SK-N-SH treated with all-trans-retinoic acid at 6 μM for 48 hours (cell line): ENCODE measurements at regions not wholly inside any gene's neighbourhood (a gene's known extent, or its start where the extent isn't known, plus 50 kb on each side); places are given as distances from the start of the nearest gene placed in this dataset.

Experiments
- ATAC-seq: fragments of 200-7000 bp; cut with Tn5 transposase; 3 replicates; pipeline ENCODE4 v1.9.1; 2020; ENCODE audit warnings: mild to moderate bottlenecking, moderate library complexity
- ARNTL ChIP-seq: fragments of 450-650 bp; formaldehyde crosslinking; IDR thresholded peaks from 2 replicates; pipeline ENCODE4 v1.5.0; 2020; ENCODE audit warnings: low read depth, mild to moderate bottlenecking, moderate library complexity, borderline replicate concordance
- BACH2 ChIP-seq: fragments of 250-450 bp; sonication (Bioruptor Pico); IDR thresholded peaks from 2 replicates; pipeline ENCODE4 v1.9.0; 2021; ENCODE audit warnings: mild to moderate bottlenecking, borderline replicate concordance
- CSDC2 ChIP-seq: fragments of 250-450 bp; sonication (Bioruptor Pico); IDR thresholded peaks from 2 replicates; pipeline ENCODE4 v1.5.0; 2020; ENCODE audit warnings: mild to moderate bottlenecking, moderate library complexity
- CSRNP3 ChIP-seq: fragments of 250-450 bp; sonication (Bioruptor Pico); IDR thresholded peaks from 2 replicates; pipeline ENCODE4 v1.5.1; 2021; ENCODE audit warnings: mild to moderate bottlenecking, moderate library complexity
- ESRRG ChIP-seq: fragments of 250-450 bp; sonication (Bioruptor Pico); IDR thresholded peaks from 2 replicates; pipeline ENCODE4 v1.6.1; 2021; ENCODE audit warnings: mild to moderate bottlenecking
- GLIS3 ChIP-seq: fragments of 250-450 bp; sonication (Bioruptor Pico); IDR thresholded peaks from 2 replicates; pipeline ENCODE4 v1.5.0; 2020; ENCODE audit warnings: mild to moderate bottlenecking, moderate library complexity
- ISL1 ChIP-seq: fragments of 250-450 bp; sonication (Bioruptor Pico); IDR thresholded peaks from 2 replicates; pipeline ENCODE4 v2.1.2; 2022; ENCODE audit warnings: mild to moderate bottlenecking, moderate library complexity
- PATZ1 ChIP-seq: fragments of 250-450 bp; sonication (Bioruptor Pico); IDR thresholded peaks from 2 replicates; pipeline ENCODE4 v1.8.0; 2020; ENCODE audit warnings: mild to moderate bottlenecking, moderate library complexity, borderline replicate concordance
- POU6F1 ChIP-seq: fragments of 250-450 bp; sonication (Bioruptor Pico); IDR thresholded peaks from 2 replicates; pipeline ENCODE4 v1.8.0; 2021; ENCODE audit warnings: low read depth, mild to moderate bottlenecking, moderate library complexity, borderline replicate concordance
- PPARA ChIP-seq: fragments of 250-450 bp; sonication (Bioruptor Pico); IDR thresholded peaks from 2 replicates; pipeline ENCODE4 v1.5.0; 2020; ENCODE audit warnings: mild to moderate bottlenecking, borderline replicate concordance
- RARB ChIP-seq: fragments of 250-450 bp; sonication (Bioruptor Pico); IDR thresholded peaks from 2 replicates; pipeline ENCODE4 v1.8.0; 2021; ENCODE audit warnings: mild to moderate bottlenecking, moderate library complexity
- TCF4 ChIP-seq: fragments of 250-450 bp; sonication (Bioruptor Pico); IDR thresholded peaks from 2 replicates; pipeline ENCODE4 v1.8.0; 2021; ENCODE audit warnings: mild to moderate bottlenecking, moderate library complexity, borderline replicate concordance
- TOX ChIP-seq: fragments of 250-450 bp; sonication (Bioruptor Pico); IDR thresholded peaks from 2 replicates; pipeline ENCODE4 v1.8.0; 2021; ENCODE audit warnings: mild to moderate bottlenecking, moderate library complexity, borderline replicate concordance
- TSHZ2 ChIP-seq: fragments of 250-450 bp; sonication (Bioruptor Pico); IDR thresholded peaks from 2 replicates; pipeline ENCODE4 v1.5.0; 2020; ENCODE audit warnings: mild to moderate bottlenecking, moderate library complexity
- ZC3H10 ChIP-seq: fragments of 250-450 bp; sonication (Bioruptor Pico); IDR thresholded peaks from 2 replicates; pipeline ENCODE4 v1.5.1; 2021; ENCODE audit warnings: mild to moderate bottlenecking, moderate library complexity
- ZFP30 ChIP-seq: fragments of 450-650 bp; formaldehyde crosslinking; IDR thresholded peaks from 2 replicates; pipeline ENCODE4 v1.5.0; 2022; ENCODE audit warnings: mild to moderate bottlenecking, moderate library complexity
- ZNF565 ChIP-seq: fragments of 450-650 bp; formaldehyde crosslinking; conservative IDR thresholded peaks from 2 replicates; pipeline ENCODE4 v1.5.0; 2020; ENCODE audit warnings: low read depth, mild to moderate bottlenecking, moderate library complexity
- ZNF8 ChIP-seq: fragments of 450-650 bp; formaldehyde crosslinking; IDR thresholded peaks from 2 replicates; pipeline ENCODE4 v1.5.0; 2020; ENCODE audit warnings: mild to moderate bottlenecking, moderate library complexity

GRCh38 chr11:106463154-106463553 lies 385.7 kb downstream of the AASDHPPT start (continued):
- TF ChIP-seq TSHZ2 (CRISPR knock-in tag) (no peak), ZFP30 (CRISPR knock-in tag) (no peak), PPARA (no peak), BACH2 (CRISPR knock-in tag) (no peak)

- ATAC-seq, result no peak
Measured at GRCh38 chr11:106463796-106464201, 386.3 kb downstream of the AASDHPPT start.

GRCh38 chr11:106464728-106465127 lies 387.3 kb downstream of the AASDHPPT start:
- no peak for TF ChIP-seq GLIS3 (CRISPR knock-in tag)
- no peak for TF ChIP-seq TSHZ2 (CRISPR knock-in tag)
- no peak for TF ChIP-seq PPARA
- no peak for TF ChIP-seq ESRRG (CRISPR knock-in tag)
- TF ChIP-seq CSRNP3 (CRISPR knock-in tag), result no peak
- TF ChIP-seq ZNF8 (CRISPR knock-in tag), result no peak
- TF ChIP-seq TCF4 (CRISPR knock-in tag), result no peak
- no peak for TF ChIP-seq RARB (CRISPR knock-in tag)
- no peak for TF ChIP-seq ISL1 (CRISPR knock-in tag)
- no peak for TF ChIP-seq ZFP30 (CRISPR knock-in tag)
- no peak for TF ChIP-seq TOX (CRISPR knock-in tag)
- no peak for TF ChIP-seq ARNTL (CRISPR knock-in tag)
- TF ChIP-seq PATZ1, result no peak
- TF ChIP-seq, all 23 proteins: peak for 0
- ATAC-seq, result no peak

More at GRCh38 chr11:106463796-106464201, 386.3 kb downstream of the AASDHPPT start:
- TF ChIP-seq POU6F1 (CRISPR knock-in tag) (no peak), ZNF565 (CRISPR knock-in tag) (no peak), TCF4 (CRISPR knock-in tag) (no peak), CSDC2 (CRISPR knock-in tag) (no peak), ZC3H10 (CRISPR knock-in tag) (no peak), PPARA (no peak), ISL1 (CRISPR knock-in tag) (no peak), ARNTL (CRISPR knock-in tag) (no peak)
